ENCODE measurements at regions not wholly inside any gene's neighbourhood (a gene's known extent, or its start where the extent isn't known, plus 50 kb on each side); places are given as distances from the start of the nearest gene placed in this dataset.

GRCh38 chr6:104656235-104656634 is 203.5 kb downstream of the HACE1 start:
- no peaks in the 10 kb centered on the region for H3K36me3 ChIP-seq (replicated peaks; ENCODE audit: low read depth, low read length)
- no peaks in the 10 kb centered on the region for H3K9me3 ChIP-seq (ENCODE audit: insufficient read depth, low read length)
- H3K4me3 ChIP-seq (ENCODE audit: low read length), result no peak overlapping the region
- no peak for TF ChIP-seq CTCF (IDR thresholded peaks at IDR 0.05; ENCODE audit: low read depth, low read length)
- TF ChIP-seq EZH2phosphoT487 (IDR thresholded peaks at IDR 0.05; ENCODE audit: low read depth), result no peak
- H4K20me1 ChIP-seq (ENCODE audit: insufficient read depth, low read length), result no peaks in the 10 kb centered on the region
- no peak overlapping the region for H3K27ac ChIP-seq (ENCODE audit: low read length)
- no peaks in the 10 kb centered on the region for H3K79me2 ChIP-seq (ENCODE audit: low read length)
- H2AFZ ChIP-seq (ENCODE audit: low read depth, low read length), result no peak overlapping the region
- no peak overlapping the region for H3K9ac ChIP-seq (ENCODE audit: low read length)
- H3K4me1 ChIP-seq (ENCODE audit: low read length), result no peaks in the 10 kb centered on the region
- no peak overlapping the region for H3K4me2 ChIP-seq (ENCODE audit: low read length)
- H3K27me3 ChIP-seq (ENCODE audit: low read depth, low read length), result no peaks in the 10 kb centered on the region

DNA sequence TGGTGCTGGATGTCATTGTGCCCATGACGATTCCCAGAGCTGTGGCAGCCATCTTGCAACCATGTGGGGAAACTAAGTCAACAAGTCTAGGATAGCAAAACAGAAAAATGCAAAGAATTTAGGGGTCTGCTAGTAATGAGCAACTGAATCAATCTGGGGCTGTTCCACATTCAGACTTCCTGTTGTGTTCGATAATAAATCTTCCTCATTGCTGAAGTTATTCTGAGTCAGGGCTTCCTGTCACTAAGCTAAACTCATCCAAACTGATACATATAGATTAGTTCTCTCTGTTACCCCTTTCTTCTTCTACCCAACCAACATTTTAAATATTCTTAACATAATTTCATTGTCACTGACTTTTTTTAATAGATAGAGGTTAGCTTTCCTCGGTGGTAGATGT is 205.9 kb downstream of the HACE1 start:
- no peaks in the 10 kb centered on the region for H3K36me3 ChIP-seq (replicated peaks; ENCODE audit: low read depth, low read length)
- H3K79me2 ChIP-seq (ENCODE audit: low read length), result no peaks in the 10 kb centered on the region
- no peaks in the 10 kb centered on the region for H3K9me3 ChIP-seq (ENCODE audit: insufficient read depth, low read length)
- no peak for TF ChIP-seq EZH2phosphoT487 (IDR thresholded peaks at IDR 0.05; ENCODE audit: low read depth)
- no peak for TF ChIP-seq CTCF (IDR thresholded peaks at IDR 0.05; ENCODE audit: low read depth, low read length)
- no peak overlapping the region for H3K4me2 ChIP-seq (ENCODE audit: low read length)
- H4K20me1 ChIP-seq (ENCODE audit: insufficient read depth, low read length), result no peaks in the 10 kb centered on the region
- no peak overlapping the region for H3K4me3 ChIP-seq (ENCODE audit: low read length)
- H3K4me1 ChIP-seq (ENCODE audit: low read length), result no peaks in the 10 kb centered on the region
- H3K9ac ChIP-seq (ENCODE audit: low read length), result no peak overlapping the region
- H2AFZ ChIP-seq (ENCODE audit: low read depth, low read length), result no peak overlapping the region
- H3K27me3 ChIP-seq (ENCODE audit: low read depth, low read length), result no peaks in the 10 kb centered on the region
- H3K27ac ChIP-seq (ENCODE audit: low read length), result no peak overlapping the region

GRCh38 chr6:104648347-104648746 is 211.4 kb downstream of the HACE1 start:
- H3K4me3 ChIP-seq (ENCODE audit: low read length), result no peak overlapping the region
- no peaks in the 10 kb centered on the region for H3K27me3 ChIP-seq (ENCODE audit: low read depth, low read length)
- H3K9me3 ChIP-seq (ENCODE audit: insufficient read depth, low read length), result no peaks in the 10 kb centered on the region
- H3K9ac ChIP-seq (ENCODE audit: low read length), result no peak overlapping the region
- no peak for TF ChIP-seq CTCF (IDR thresholded peaks at IDR 0.05; ENCODE audit: low read depth, low read length)
- H3K36me3 ChIP-seq (replicated peaks; ENCODE audit: low read depth, low read length), result no peaks in the 10 kb centered on the region
- no peak overlapping the region for H2AFZ ChIP-seq (ENCODE audit: low read depth, low read length)
- no peaks in the 10 kb centered on the region for H3K4me1 ChIP-seq (ENCODE audit: low read length)
- H3K79me2 ChIP-seq (ENCODE audit: low read length), result no peaks in the 10 kb centered on the region
- no peak overlapping the region for H3K4me2 ChIP-seq (ENCODE audit: low read length)
- H4K20me1 ChIP-seq (ENCODE audit: insufficient read depth, low read length), result no peaks in the 10 kb centered on the region
- no peak overlapping the region for H3K27ac ChIP-seq (ENCODE audit: low read length)

DNA sequence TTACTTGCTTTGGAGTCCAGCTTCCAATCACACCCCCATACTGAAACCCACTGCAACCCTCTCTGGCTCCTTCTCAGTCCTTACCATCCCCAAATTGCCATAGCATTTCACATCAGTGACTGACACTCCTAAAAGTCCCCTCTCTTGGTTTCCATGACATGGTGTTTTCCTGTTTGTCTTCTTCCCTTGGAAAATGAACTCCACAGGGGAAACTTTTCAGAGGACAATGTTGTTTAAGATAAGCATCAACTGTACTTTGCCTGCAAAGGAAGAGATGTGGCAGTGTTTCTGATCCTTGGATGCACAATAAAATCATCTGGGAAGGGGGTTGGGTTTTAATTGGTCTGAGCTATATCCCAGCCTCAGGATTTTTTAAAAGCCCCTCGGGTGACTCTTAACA is 214.9 kb downstream of the HACE1 start:
- no peaks in the 10 kb centered on the region for H3K27me3 ChIP-seq (ENCODE audit: low read depth, low read length)
- no peaks in the 10 kb centered on the region for H3K36me3 ChIP-seq (replicated peaks; ENCODE audit: low read depth, low read length)
- no peaks in the 10 kb centered on the region for H3K79me2 ChIP-seq (ENCODE audit: low read length)
- H3K4me1 ChIP-seq (ENCODE audit: low read length), result peaks cover 3% of the 10 kb centered on the region
- TF ChIP-seq CTCF (IDR thresholded peaks at IDR 0.05; ENCODE audit: low read depth, low read length) (no peak), EZH2phosphoT487 (IDR thresholded peaks at IDR 0.05; ENCODE audit: low read depth) (no peak)
- no peak overlapping the region for H3K9ac ChIP-seq (ENCODE audit: low read length)
- no peaks in the 10 kb centered on the region for H4K20me1 ChIP-seq (ENCODE audit: insufficient read depth, low read length)
- no peak overlapping the region for H2AFZ ChIP-seq (ENCODE audit: low read depth, low read length)
- no peak overlapping the region for H3K27ac ChIP-seq (ENCODE audit: low read length)
- H3K4me3 ChIP-seq (ENCODE audit: low read length), result no peak overlapping the region
- no peaks in the 10 kb centered on the region for H3K9me3 ChIP-seq (ENCODE audit: insufficient read depth, low read length)
- no peak overlapping the region for H3K4me2 ChIP-seq (ENCODE audit: low read length)
